HG03103 (cell line): ENCODE measurements at regions not wholly inside any gene's neighbourhood (a gene's known extent, or its start where the extent isn't known, plus 50 kb on each side); places are given as distances from the start of the nearest gene placed in this dataset.
"Not testable (repeated sequence)": the region's sequence is repeated elsewhere in the genome, so short reads cannot be mapped to it uniquely, and the experiment has no call there.

Source experiments
- ATAC-seq: cut with Tn5 transposase; IDR thresholded peaks from one replicate; pipeline ENCODE4 v1.9.1; 2021; ENCODE audit warnings: low read depth; ENCODE audit not compliant: unreplicated experiment

- ATAC-seq: peak; percentile 28
Observed at GRCh38 chr15:31216215-31216911, 110.3 kb upstream of the KLF13 start.

GRCh38 chr15:31217067-31217466 lies 109.6 kb upstream of the KLF13 start:
- ATAC-seq: no peak

- no peak for ATAC-seq
Observed at GRCh38 chr15:31217566-31218270, 108.9 kb upstream of the KLF13 start.

DNA sequence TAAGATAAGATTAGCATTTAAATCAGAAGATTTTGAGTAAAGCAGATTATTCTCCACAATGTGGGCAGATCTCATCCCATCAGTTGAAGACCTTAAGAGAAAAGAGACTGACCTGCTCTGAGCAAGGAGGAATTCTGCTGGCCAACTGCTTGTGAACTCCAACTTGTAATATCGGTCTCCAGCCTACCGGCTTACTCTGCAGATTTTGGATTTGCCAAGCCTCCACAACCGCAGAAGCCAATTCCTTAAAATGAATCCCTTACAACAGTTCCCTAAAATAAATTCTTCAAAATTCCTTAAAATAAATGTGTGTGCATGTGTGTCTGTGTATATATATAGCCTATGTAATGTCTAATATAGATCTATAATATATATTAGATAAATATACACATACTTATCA lies 107.4 kb upstream of the KLF13 start:
- ATAC-seq: no peak

GRCh38 chr15:31221936-31222515 lies 104.6 kb upstream of the KLF13 start:
- no peak for ATAC-seq

DNA sequence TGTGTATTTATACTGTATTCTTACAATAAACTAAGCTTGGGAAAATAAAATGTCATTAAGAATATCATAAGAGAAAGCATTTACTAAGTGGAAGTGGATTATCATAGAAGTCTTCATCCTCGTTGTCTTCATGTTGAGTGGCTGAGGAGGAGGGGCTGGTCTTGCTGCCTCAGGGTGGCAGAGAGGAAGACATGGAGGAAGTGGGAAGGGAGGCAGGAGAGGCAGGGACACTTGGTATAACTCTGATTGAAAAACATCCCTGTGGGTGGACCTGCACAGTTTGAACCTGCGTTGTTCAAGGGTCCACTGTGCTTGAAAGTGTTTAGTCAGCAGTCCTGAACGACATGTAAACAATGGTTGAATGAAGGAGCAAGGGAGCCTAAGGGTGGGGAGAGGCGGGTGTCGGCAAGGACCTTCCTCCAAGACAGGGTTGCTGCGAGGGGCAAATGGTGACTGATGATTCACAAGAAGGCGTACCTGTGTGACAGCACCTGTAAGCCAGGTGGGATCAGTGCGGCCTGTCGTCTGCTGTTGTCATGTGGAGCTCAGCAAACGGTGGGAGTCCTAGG lies 103.8 kb upstream of the KLF13 start:
- no peak for ATAC-seq

DNA sequence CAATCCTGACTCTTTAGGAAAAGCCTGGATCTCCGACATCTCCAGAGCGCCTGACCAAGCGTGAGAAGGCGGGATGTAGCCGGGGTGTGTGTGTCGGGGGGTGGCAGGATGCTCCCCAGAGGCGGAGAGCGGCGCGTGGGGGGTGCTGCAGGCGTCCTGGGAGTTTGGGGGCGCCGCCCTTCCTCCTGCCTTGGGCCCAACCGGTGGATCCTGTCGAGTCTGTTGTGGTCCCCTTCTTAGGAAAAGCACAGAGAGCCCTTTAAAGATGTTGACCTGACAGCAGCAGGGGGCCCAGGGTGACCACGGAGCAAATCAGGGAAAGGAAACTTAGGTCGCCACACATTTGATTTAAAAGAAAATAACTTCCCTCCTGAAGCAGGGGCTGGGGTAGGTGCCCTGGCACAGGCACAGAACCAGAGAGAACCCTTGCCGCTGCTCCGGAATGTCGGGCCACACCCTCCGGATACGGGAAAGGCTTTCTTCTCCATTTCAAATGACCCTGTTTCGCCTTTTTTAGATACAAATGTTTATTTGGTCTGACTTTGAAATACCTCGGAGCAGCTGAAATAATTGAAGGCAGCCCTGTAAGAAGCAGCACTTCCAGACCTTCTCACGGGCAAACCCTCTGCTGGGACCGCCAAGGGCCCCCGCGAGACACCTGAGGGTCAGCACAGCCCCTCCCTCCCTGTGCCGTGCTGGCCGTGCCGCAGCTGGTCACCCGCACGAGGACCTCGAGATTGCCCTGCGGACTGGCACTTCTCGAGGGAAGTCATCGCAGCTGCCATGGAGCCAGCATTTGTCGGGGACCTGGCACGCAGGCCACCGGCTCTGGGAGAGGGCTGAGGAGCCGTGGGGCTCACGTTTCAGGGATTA lies 102.9 kb upstream of the KLF13 start:
- no peak for ATAC-seq

GRCh38 chr15:31224661-31225060 lies 102.0 kb upstream of the KLF13 start:
- not testable (repeated sequence) for ATAC-seq

GRCh38 chr15:31225356-31225955 lies 101.2 kb upstream of the KLF13 start:
- ATAC-seq: no peak

DNA sequence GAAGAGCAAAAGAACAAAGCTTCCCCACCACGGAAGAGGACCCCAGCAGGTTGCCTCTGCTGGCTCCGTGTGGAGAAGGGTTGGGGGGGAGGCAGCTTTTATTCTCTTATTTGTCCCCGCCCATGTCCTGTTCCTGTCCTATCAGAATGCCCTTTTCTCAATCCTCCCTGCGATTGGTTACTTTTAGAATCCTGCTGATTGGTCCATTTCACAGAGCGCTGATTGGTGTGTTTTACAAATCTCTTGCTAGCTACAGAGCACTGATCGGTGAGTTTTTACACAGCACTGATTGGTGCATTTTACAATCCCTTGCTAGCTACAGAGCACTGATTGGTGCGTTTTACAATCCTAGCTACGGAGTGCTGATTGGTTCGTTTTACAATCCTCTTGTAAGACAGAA lies 100.6 kb upstream of the KLF13 start:
- ATAC-seq: no peak

GRCh38 chr15:31227235-31227634 lies 99.4 kb upstream of the KLF13 start:
- no peak for ATAC-seq

- no peak for ATAC-seq
Observed at GRCh38 chr15:31228011-31228484, 98.6 kb upstream of the KLF13 start.

DNA sequence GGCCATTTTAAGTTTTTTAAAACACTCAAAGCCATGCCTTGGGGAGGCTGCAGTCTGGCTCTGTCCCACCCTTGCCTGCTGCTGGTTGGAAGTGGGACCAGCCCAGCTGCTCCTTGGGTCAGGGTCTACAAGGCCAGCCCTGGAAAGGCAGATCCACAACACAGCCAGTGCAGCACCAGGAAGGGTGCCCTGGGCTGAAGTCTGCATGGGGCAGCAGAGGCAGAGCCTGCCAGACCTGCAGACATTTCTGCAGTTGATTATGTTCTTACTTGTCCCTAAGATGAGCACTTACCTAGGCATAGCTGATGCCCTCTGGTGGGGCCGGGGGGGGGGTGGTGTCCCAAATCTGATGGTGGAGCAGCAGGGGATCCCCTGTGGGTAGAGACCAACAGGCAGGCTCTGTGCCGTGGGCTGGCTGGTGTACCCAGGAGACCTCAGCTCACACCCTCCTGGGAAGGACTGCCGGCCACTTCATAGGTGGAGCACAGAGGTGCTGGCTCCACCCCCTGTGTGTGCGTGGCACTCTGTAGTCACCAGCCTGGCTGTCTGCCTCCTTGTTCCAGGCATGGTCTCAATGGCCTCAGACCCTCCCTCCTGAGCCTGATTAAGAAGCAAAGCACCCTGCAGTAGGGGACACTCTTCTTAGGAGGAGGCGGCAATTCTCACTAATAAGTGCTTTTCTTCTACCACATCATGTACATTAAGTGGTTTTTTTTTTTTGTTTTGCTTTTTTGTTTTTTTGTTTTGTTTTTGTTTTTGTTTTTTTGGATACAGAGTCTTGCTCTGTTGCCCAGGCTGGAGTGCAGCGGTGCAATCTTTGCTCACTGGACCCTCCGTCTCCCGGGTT lies 97.4 kb upstream of the KLF13 start:
- peak; percentile 57 for ATAC-seq

- peak; percentile 67 for ATAC-seq
Observed at GRCh38 chr15:31230630-31231485, 95.8 kb upstream of the KLF13 start.

DNA sequence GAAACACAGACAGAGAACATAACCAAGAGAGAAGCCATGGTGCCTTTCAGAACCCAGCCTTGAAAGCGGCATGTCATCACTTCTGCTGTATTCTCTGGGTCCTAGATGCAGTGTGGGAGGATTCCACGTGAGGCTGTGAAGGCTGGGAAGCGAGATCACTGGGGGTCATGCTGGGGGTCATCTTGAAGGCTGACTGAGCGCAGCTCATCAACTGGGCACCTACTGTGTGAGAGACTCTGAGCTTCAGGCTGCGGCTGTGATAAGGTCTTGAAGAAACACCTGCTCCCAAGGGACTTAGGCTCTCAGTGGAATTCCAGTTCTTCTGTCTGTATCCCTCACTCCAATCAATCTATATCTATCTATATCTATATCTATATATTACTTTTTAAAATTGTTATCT lies 91.8 kb upstream of the KLF13 start:
- ATAC-seq: no peak

- peak; percentile 40 for ATAC-seq
Observed at GRCh38 chr15:31235311-31236183, 91.1 kb upstream of the KLF13 start.
